ENCODE measurements at regions not wholly inside any gene's neighbourhood (a gene's known extent, or its start where the extent isn't known, plus 50 kb on each side); places are given as distances from the start of the nearest gene placed in this dataset.

- TF ChIP-seq EED (CRISPR knock-in tag; IDR thresholded peaks at IDR 0.05) (no peak), TOPORS (CRISPR knock-in tag; IDR thresholded peaks at IDR 0.05) (no peak), MTF2 (CRISPR knock-in tag; IDR thresholded peaks at IDR 0.05; ENCODE audit: borderline replicate concordance) (no peak), PITX1 (CRISPR knock-in tag; IDR thresholded peaks at IDR 0.05) (no peak), ISX (CRISPR knock-in tag; conservative IDR thresholded peaks at IDR 0.05) (no peak), TFDP2 (CRISPR knock-in tag; IDR thresholded peaks at IDR 0.05) (no peak), DNMT1 (CRISPR knock-in tag; IDR thresholded peaks at IDR 0.05) (no peak), ZNF737 (CRISPR knock-in tag; IDR thresholded peaks at IDR 0.05; ENCODE audit: borderline replicate concordance) (no peak), ZSCAN9 (CRISPR knock-in tag; IDR thresholded peaks at IDR 0.05; ENCODE audit: borderline replicate concordance) (no peak), ZNF180 (CRISPR knock-in tag; IDR thresholded peaks at IDR 0.05; ENCODE audit: borderline replicate concordance, low read depth) (no peak), WIZ (CRISPR knock-in tag; IDR thresholded peaks at IDR 0.05) (no peak), ZNF800 (CRISPR knock-in tag; IDR thresholded peaks at IDR 0.05) (no peak)
- TF ChIP-seq, protein P1, sequence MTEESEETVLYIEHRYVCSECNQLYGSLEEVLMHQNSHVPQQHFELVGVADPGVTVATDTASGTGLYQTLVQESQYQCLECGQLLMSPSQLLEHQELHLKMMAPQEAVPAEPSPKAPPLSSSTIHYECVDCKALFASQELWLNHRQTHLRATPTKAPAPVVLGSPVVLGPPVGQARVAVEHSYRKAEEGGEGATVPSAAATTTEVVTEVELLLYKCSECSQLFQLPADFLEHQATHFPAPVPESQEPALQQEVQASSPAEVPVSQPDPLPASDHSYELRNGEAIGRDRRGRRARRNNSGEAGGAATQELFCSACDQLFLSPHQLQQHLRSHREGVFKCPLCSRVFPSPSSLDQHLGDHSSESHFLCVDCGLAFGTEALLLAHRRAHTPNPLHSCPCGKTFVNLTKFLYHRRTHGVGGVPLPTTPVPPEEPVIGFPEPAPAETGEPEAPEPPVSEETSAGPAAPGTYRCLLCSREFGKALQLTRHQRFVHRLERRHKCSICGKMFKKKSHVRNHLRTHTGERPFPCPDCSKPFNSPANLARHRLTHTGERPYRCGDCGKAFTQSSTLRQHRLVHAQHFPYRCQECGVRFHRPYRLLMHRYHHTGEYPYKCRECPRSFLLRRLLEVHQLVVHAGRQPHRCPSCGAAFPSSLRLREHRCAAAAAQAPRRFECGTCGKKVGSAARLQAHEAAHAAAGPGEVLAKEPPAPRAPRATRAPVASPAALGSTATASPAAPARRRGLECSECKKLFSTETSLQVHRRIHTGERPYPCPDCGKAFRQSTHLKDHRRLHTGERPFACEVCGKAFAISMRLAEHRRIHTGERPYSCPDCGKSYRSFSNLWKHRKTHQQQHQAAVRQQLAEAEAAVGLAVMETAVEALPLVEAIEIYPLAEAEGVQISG (CRISPR knock-in tag; IDR thresholded peaks at IDR 0.05), result no peak
Measured at GRCh38 chr17:79155701-79156100, 81.1 kb downstream of the ENGASE start (continued).

All from HepG2 (cell line).